Heart left ventricle (tissue), 16 donors: ENCODE measurements at regions not wholly inside any gene's neighbourhood (a gene's known extent, or its start where the extent isn't known, plus 50 kb on each side); places are given as distances from the start of the nearest gene placed in this dataset.

Experiments
- ATAC-seq, 4 donors: fragments of 200-7000 bp; cut with Tn5 transposase; one replicate each; pipeline ENCODE4 v1.9.1; 2020 to 2022; ENCODE audit warnings: moderate library complexity in 4 of 4, mild to moderate bottlenecking in 3 of 4, moderate number of reproducible peaks in 1 of 4
- DNase-seq, 5 donors: peaks; one replicate each; pipeline ENCODE4 v3.0.0-alpha.2; 2020
- H3K27ac ChIP-seq, 12 donors: fragments of 200-600 bp; sonication (generic) in 4 of 12; one replicate each; pipeline versions ENCODE4 v1.5.0 to v1.8.0; 2016 to 2022; ENCODE audit warnings: mild to moderate bottlenecking in 2 of 12
- H3K27me3 ChIP-seq, 9 donors: fragments of 200-600 bp; sonication (generic) in 2 of 9; one replicate each; pipeline versions ENCODE4 v1.5.1 to v1.8.0; 2016 to 2022; ENCODE audit warnings: mild to moderate bottlenecking in 3 of 9
- H3K36me3 ChIP-seq, 9 donors: fragments of 200-600 bp; sonication (generic) in 2 of 9; one replicate each; pipeline versions ENCODE4 v1.5.0 to v1.8.0; 2018 to 2022; ENCODE audit warnings: mild to moderate bottlenecking in 2 of 9
- H3K4me1 ChIP-seq, 12 donors: fragments of 200-600 bp; sonication (generic) in 4 of 12; one replicate each; pipeline versions ENCODE4 v1.5.0 to v1.8.0; 2016 to 2022; ENCODE audit warnings: mild to moderate bottlenecking in 3 of 12
- H3K4me3 ChIP-seq, 12 donors: fragments of 200-600 bp; sonication (generic) in 4 of 12; one replicate each; pipeline versions ENCODE4 v1.5.0 to v1.8.0; 2017 to 2022; ENCODE audit warnings: mild to moderate bottlenecking in 9 of 12, moderate library complexity in 4 of 12
- H3K9me3 ChIP-seq, 12 donors: fragments of 200-600 bp; sonication (generic) in 4 of 12; one replicate each; pipeline versions ENCODE4 v1.5.0 to v1.8.0; 2016 to 2022; ENCODE audit warnings: mild to moderate bottlenecking in 1 of 12
- POLR2A ChIP-seq, 2 donors: fragments of 450-650 bp; IDR thresholded peaks; one replicate each; pipeline ENCODE4 v1.6.1; 2017; ENCODE audit warnings: antibody characterized with exemption in 2 of 2, mild to moderate bottlenecking in 2 of 2, moderate library complexity in 2 of 2
- WGBS, 4 donors: extraction: QIAGEN DNeasy Blood & Tissue Kit in 2 of 4; methylation state at CpG; one replicate each; pipeline versions ENCODE4 v1.1.5 to v1.1.7; 2013 to 2018; 5-methylcytosine and 5-hydroxymethylcytosine counted together
- intact Hi-C, 10 donors: fragments of 100-400 bp; cut with DNase I; formaldehyde crosslinking; loops; one replicate each; pipeline versions ENCODE4 v1.11.1 to v1.14.2; 2022
- TF ChIP-seq, protein P1 (sequence below), 12 donors: fragments of 200-600 bp; sonication (generic) in 4 of 12; IDR thresholded peaks; one replicate each; pipeline versions ENCODE4 v1.5.0 to v1.8.0; 2018 to 2022; ENCODE audit warnings: antibody characterized with exemption in 12 of 12, mild to moderate bottlenecking in 5 of 12
- donor health status: ischemic (EF 13 %, LVEDD 7.1; RV severe dilation, severe dysfunction).
- donor health status: healthy with polysubstance abuse.
- donor health status: DM: no; HTN: yes; CAD: no.
- donor health status: DM: no; HTN: no; CAD: no.
- donor health status: ischemic (EF 25% LVEDD 6.9; RV normal size, moderate dysfunction).
- donor health status: ischemic (EF 25% LVEDD 5.7; RV mildly dilated, moderate dysfunction).
- donor health status: healthy.
- donor health status: DM: yes; HTN: yes; CAD: no.
- donor health status: ischemic (EF 35%, LVEDD 5.7; RV mildly dilated, moderate dysfunction).
- donor health status: nonischemic (EF 11% LVEDD 7.7; RV severe dilation, severe dysfunction).
- donor health status: DM: yes; HTN: yes; CAD: no.
- donor health status: PGD.
- donor health status: ischemic (EF 29% LVEDD 5.4; RV normal size, mild dysfunction).
- donor health status: nonischemic (EF 23%, LVEDD 6.1; RV moderate dilation, normal function).

DNA sequence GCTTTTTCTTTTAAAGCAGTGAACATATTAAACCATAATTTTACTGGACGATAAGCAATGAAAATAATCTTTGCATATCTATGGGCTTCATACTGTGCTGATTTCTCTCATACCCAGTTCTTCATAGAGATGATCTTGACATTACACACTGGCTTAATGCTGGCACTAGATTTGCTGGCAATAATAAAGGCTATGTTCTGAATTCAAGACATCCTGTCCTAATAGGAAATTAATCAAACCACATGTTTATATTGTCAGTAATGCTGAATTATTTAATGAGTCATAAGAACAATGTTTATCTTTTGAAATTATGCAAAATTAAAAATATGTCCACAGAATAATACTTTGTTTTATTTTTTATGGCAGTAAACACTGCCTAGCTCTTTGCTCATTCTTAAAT lies 643.2 kb downstream of the OTOL1 start:
- Histone ChIP-seq H3K27me3 (no peaks in the 10 kb centered on the region), H3K27ac (no peak overlapping the region), H3K9me3 (no peaks in the 10 kb centered on the region), H3K36me3 (no peaks in the 10 kb centered on the region), H3K4me1 (peaks cover 0 to 3% (median 0%) of the 10 kb centered on the region in 12 donors), H3K4me3 (no peak overlapping the region)
- WGBS, 4 donors = 27 to 67% (median 40%) methylated on average over 1 of the region's 1 CpG
- intact Hi-C loops = loop anchor here in 1 of 10 donors (10.0 kb wide), 1 partner anchor 55 kb away; no protein-coding TSS in a partner anchor
- no peak for DNase-seq
- no peak for ATAC-seq
- TF ChIP-seq, protein P1, sequence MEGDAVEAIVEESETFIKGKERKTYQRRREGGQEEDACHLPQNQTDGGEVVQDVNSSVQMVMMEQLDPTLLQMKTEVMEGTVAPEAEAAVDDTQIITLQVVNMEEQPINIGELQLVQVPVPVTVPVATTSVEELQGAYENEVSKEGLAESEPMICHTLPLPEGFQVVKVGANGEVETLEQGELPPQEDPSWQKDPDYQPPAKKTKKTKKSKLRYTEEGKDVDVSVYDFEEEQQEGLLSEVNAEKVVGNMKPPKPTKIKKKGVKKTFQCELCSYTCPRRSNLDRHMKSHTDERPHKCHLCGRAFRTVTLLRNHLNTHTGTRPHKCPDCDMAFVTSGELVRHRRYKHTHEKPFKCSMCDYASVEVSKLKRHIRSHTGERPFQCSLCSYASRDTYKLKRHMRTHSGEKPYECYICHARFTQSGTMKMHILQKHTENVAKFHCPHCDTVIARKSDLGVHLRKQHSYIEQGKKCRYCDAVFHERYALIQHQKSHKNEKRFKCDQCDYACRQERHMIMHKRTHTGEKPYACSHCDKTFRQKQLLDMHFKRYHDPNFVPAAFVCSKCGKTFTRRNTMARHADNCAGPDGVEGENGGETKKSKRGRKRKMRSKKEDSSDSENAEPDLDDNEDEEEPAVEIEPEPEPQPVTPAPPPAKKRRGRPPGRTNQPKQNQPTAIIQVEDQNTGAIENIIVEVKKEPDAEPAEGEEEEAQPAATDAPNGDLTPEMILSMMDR (IDR thresholded peaks at IDR 0.05) = no peak
- TF ChIP-seq POLR2A (IDR thresholded peaks at IDR 0.05) = no peak

DNA sequence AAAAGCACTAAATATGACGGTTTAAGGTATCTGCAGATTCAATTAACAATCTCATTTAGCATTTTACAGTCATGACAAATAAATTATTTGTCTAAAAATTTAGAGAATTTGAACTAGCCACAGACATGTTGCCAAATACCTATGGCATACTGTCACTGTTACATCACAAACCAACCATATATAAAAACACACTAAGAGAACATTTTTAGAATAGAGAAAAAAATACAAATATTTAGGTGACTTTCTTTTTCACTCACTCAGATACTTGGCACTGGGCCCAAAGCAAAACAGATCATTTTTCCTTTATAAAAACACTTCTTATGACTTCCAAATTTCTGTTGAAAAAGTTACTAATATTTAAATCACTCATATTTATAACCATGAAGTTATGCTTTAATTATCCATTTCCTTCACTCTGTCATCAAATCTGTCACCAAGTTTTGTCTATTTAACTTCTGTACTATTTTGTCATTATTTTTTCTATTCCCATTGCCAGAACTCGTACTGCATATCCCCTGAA lies 644.7 kb downstream of the OTOL1 start:
- H3K4me3 ChIP-seq = no peak overlapping the region
- DNase-seq (no peak), ATAC-seq (no peak)
- WGBS, 4 donors = 24 to 53% (median 38%) methylated on average over 2 of the region's 2 CpGs
- intact Hi-C loops = no loop called here
- no peaks in the 10 kb centered on the region for H3K36me3 ChIP-seq
- H3K9me3 ChIP-seq = no peaks in the 10 kb centered on the region
- H3K4me1 ChIP-seq = peaks cover 0 to 3% (median 0%) of the 10 kb centered on the region in 12 donors
- H3K27me3 ChIP-seq = no peaks in the 10 kb centered on the region
- TF ChIP-seq, protein P1 (IDR thresholded peaks at IDR 0.05) = no peak
- no peak for TF ChIP-seq POLR2A (IDR thresholded peaks at IDR 0.05)
- no peak overlapping the region for H3K27ac ChIP-seq

DNA sequence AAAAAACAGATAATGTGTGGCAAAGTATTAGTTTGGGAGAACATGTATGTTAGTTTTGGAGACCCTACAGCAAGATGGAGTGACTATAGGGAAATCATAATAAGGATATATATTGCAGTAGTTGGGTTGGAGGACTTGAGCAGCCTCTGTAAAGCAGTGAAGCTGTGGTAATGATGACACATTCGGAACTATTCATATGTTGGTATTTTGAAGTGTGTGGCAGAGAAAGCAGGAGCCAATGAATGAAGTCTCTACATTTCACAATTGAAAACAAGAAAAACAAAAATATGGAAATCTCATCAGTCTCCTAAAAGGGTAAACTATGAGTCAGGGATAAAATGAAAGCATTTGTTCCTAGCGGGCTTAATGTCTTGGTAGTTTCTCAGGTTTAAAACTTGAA lies 645.9 kb downstream of the OTOL1 start:
- 84 to 91% (median 89%) methylated on average over 2 of the region's 2 CpGs for WGBS, 4 donors
- no peak overlapping the region for H3K4me3 ChIP-seq
- H3K9me3 ChIP-seq = no peaks in the 10 kb centered on the region
- no peaks in the 10 kb centered on the region for H3K36me3 ChIP-seq
- ATAC-seq (no peak), DNase-seq (no peak)
- no peak for TF ChIP-seq POLR2A (IDR thresholded peaks at IDR 0.05)
- TF ChIP-seq, protein P1 (IDR thresholded peaks at IDR 0.05) = no peak
- H3K27ac ChIP-seq = no peak overlapping the region
- H3K27me3 ChIP-seq = no peaks in the 10 kb centered on the region
- H3K4me1 ChIP-seq = peaks cover 0 to 3% (median 0%) of the 10 kb centered on the region in 12 donors
- intact Hi-C loops = no loop called here

DNA sequence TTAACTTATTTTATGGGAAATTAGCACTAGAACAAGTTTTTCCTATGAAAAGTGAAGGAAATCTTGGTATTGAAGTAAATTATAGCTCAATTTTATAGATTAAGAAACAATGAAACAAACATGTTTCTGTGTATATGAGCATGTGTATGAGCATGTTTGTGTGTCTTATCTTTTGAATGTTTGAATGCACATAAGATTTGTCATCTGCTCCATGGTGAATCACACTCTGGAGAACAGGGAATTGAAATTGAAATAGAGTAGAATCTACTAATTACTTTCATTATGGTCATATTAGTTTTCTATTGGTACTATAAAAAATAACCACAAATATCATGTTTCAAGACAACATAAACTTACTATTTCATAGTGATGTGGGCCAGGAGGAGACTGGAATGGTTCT lies 646.6 kb downstream of the OTOL1 start:
- intact Hi-C loops = no loop called here
- H3K27ac ChIP-seq = no peak overlapping the region
- H3K9me3 ChIP-seq = no peaks in the 10 kb centered on the region
- ATAC-seq (no peak), DNase-seq (no peak)
- TF ChIP-seq, protein P1 (IDR thresholded peaks at IDR 0.05) = no peak
- TF ChIP-seq POLR2A (IDR thresholded peaks at IDR 0.05) = no peak
- H3K27me3 ChIP-seq = no peaks in the 10 kb centered on the region
- no peak overlapping the region for H3K4me3 ChIP-seq
- H3K4me1 ChIP-seq = peaks cover 0 to 3% (median 0%) of the 10 kb centered on the region in 12 donors
- H3K36me3 ChIP-seq = no peaks in the 10 kb centered on the region
